Fibroblast of pulmonary artery (primary cell): ENCODE measurements at regions not wholly inside any gene's neighbourhood (a gene's known extent, or its start where the extent isn't known, plus 50 kb on each side); places are given as distances from the start of the nearest gene placed in this dataset.

ENCODE experiments used
- DNase-seq: peaks from one replicate; pipeline ENCODE4 v3.0.0-alpha.2; 2010; ENCODE audit warnings: low read depth
- H3K4me3 ChIP-seq: replicated peaks from 2 replicates; pipeline ENCODE4 v1.5.1; 2011; ENCODE audit warnings: low read depth, mild to moderate bottlenecking, control low read depth, low read length, moderate library complexity
- TF ChIP-seq, protein P1 (sequence below): IDR thresholded peaks from 2 replicates; pipeline ENCODE4 v1.5.1; 2011; ENCODE audit warnings: mild to moderate bottlenecking, control low read depth, low read length, inconsistent platforms; ENCODE audit errors: missing control alignments

DNA sequence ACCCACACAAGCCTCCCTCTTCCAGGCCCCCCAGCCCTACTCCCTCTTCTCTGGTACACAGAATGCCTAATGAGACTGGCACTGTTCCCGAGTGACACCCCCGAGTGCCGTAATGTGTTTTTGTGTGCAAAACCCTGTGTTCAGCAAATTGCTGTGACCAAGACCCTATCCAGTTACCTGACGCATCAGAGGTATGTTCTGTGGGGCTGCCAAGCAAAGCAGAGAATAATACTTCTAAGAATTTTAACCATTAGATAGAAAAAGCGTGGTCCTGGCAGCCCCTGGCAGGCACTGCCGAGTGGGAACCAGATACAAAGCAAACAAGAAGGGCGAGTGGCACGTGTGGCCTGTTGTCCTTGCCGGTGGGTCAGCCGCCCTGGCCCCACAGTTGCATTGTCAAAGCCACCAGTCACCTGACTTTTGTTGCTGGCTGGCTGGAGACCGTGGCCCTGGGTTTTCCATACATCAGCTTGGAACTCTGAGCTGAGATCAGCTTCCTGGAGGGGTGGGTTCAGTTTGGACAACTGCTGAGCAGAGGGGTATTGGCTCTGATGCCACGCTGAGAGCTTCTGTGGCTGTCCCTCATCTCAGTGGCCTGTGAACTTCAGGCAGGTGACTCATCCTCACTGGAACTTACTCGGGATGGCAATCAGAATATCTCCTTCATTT, 69.1 kb upstream of the BRD7 start:
- TF ChIP-seq, protein P1, sequence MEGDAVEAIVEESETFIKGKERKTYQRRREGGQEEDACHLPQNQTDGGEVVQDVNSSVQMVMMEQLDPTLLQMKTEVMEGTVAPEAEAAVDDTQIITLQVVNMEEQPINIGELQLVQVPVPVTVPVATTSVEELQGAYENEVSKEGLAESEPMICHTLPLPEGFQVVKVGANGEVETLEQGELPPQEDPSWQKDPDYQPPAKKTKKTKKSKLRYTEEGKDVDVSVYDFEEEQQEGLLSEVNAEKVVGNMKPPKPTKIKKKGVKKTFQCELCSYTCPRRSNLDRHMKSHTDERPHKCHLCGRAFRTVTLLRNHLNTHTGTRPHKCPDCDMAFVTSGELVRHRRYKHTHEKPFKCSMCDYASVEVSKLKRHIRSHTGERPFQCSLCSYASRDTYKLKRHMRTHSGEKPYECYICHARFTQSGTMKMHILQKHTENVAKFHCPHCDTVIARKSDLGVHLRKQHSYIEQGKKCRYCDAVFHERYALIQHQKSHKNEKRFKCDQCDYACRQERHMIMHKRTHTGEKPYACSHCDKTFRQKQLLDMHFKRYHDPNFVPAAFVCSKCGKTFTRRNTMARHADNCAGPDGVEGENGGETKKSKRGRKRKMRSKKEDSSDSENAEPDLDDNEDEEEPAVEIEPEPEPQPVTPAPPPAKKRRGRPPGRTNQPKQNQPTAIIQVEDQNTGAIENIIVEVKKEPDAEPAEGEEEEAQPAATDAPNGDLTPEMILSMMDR, result no peak
- H3K4me3 ChIP-seq, result no peak overlapping the region
- DNase-seq, result no peak

DNA sequence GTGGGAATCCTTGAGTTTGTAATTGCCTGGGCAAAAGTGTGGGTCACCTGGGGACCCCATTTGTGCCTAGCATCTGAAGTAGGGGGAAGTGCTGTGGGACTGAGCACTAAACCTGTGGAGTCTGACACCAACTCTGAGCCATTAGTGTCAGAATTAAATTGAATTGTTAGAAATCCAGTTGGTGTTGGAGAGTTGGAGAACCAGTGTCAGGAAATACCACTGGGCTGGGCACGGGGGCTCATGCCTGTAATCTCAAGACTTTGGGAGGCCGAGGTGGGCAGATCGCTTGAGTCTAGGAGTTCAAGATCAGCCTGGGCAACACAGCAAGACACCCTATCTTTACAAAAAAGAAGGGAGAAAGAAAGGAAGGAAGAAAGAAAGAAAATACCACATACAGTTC, 67.5 kb upstream of the BRD7 start:
- TF ChIP-seq, protein P1, result no peak
- no peak overlapping the region for H3K4me3 ChIP-seq
- no peak for DNase-seq

DNA sequence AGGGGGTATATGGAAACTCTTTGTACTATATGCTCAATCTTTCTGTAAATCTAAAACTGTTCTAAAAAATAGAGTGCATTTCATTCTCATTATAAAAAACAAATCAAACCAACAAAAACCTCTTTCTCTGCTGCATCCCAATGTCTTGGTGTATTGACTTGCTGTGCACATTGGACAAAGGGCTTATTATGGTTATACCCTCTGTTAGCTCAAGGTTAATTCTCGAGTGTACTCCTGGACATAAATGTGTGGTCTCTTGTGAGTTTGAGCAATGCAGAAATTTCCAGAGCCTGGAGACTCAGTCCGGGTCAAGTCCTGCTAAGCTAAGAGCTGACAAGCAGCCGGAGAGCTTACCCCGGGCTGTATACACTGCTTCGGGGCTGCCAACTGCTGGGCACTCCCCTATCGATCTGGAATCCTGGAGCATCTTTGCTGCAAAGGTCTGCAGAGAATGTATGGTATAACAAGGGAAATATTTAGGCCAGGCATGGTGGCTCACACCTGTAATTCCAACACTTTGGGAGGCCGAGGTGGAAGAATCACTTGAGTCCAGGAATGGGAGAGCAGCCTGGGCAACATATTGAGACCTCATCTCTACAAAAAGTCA, 66.2 kb upstream of the BRD7 start:
- TF ChIP-seq, protein P1, result no peak
- DNase-seq, result no peak
- no peak overlapping the region for H3K4me3 ChIP-seq

DNA sequence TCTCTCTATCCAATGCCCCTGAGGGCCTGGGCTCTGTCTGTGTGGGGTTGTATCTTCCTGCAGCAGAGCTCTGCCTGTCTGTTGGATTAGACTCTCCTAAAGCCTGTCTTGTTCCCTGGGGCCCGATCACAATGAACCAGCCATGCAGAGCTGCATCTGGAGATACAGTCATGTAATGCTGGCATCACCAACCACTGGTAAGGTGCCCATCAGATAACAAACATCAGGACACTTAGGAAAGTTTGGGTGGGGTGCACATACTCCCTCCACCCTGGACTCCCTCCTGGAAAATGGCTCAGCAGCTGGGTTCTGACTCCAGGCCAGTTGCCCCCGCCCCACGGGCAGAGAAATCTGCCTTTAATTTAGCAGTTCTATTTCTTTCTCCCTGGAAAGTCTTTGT, 61.3 kb upstream of the BRD7 start:
- no peak overlapping the region for H3K4me3 ChIP-seq
- TF ChIP-seq, protein P1, result no peak
- no peak for DNase-seq

DNA sequence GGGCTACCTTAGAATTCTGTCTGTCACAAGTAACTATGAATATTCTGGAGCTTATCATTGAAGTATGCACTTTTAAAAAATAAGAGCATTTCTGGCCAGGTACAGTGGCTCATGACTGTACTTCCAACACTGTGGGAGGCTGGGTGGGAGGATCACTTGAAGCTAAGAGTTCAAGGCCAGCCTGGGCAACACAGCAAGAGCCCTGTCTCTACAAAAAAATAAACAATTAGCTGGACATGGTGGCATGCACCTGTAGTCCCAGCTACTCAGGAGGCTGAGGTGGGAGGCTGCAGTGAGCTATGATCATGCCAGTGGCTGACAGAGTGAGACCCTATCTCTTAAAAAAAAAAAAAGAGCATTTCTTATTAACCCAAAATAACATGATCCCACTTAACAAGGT, 60.0 kb upstream of the BRD7 start:
- DNase-seq, result no peak
- no peak overlapping the region for H3K4me3 ChIP-seq
- TF ChIP-seq, protein P1, result no peak

DNA sequence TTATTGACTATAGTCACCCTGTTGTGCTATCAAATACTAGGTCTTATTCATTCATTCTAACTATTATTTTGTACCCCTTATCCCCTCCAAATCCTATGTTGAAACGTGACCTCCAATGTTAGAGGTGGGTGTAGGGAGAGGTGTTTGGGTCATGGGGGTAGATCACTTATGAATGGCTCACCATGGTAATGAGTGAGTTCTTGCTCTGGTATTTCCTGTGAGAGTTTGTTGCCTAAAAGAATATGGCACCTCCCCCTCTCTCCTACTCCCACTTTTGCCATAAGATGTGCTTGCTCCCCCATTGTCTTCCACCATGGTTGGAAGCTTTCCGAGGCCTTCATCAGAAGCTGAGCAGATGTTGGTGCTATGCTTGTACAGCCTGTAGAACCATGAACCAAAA, 59.3 kb upstream of the BRD7 start:
- H3K4me3 ChIP-seq, result no peak overlapping the region
- DNase-seq, result peak; percentile 2
- TF ChIP-seq, protein P1, result no peak

DNA sequence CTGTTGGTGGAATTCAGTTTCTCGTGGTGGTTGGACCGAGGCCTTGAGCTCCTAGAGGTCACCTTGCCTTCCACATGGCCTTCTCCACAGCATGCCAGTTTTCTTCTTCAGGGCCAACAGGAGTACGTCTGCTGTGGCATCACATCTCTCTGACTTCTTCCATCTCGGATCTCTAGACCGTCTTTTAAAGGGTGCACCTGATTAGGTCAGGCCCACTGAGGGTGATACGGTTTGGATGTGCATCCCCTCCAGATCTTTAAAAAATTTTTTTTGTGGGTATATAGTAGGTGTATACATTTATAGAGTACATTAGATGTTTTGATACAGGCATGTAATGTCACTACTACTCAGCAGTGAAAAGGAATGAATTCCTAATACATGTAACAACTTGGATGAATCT, 58.3 kb upstream of the BRD7 start:
- no peak overlapping the region for H3K4me3 ChIP-seq

More for the DNA sequence above, 58.3 kb upstream of the BRD7 start:
- TF ChIP-seq, protein P1, result no peak
- DNase-seq, result no peak
